CD4-positive, alpha-beta T cell treated with Interleukin-21 for 1 hour (primary cell): ENCODE measurements at regions not wholly inside any gene's neighbourhood (a gene's known extent, or its start where the extent isn't known, plus 50 kb on each side); places are given as distances from the start of the nearest gene placed in this dataset.
"Not testable (repeated sequence)": the region's sequence is repeated elsewhere in the genome, so short reads cannot be mapped to it uniquely, and the experiment has no call there.

Source experiments
- DNase-seq: peaks from one replicate; pipeline ENCODE4 v3.0.0-alpha.2; 2020

DNA sequence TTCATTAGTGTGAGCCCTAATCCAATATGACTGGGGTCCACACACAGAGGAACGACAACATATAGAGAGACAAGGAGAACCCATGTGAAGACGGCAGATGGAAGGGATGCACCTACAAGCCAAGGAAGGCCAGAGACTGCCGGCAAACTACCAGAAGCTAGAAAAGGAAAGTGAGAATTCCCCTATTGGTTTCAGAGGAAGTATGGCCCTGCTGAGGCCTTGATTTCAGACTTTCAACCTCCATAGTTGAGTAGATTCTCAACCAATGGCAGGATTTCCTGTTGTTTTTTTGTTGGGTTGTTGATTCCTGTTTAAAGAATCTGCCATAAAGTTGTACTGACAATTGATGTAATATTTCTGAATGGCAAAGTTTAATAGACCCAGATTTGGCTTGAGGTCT, 241.5 kb downstream of the SATB2 start:
- no peak for DNase-seq

DNA sequence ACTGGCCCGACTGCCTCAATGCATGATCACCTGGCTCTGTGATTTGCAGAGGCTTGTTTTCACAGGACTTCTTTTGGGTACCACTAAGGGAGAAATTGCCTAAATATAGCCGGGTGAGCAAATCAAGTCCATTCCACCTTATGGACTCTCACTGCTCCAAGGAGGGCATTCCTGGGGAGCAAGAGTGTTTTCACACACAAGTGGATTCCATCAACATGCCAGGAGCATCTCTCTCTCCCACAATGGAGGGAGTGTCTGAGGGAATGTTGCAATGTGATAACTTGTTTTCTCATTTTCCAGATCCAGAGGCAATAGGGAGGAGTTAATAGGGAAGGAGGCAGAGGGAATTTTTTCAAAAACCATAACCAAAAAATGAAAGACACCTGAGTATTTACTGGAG, 250.7 kb downstream of the SATB2 start:
- DNase-seq = no peak

DNA sequence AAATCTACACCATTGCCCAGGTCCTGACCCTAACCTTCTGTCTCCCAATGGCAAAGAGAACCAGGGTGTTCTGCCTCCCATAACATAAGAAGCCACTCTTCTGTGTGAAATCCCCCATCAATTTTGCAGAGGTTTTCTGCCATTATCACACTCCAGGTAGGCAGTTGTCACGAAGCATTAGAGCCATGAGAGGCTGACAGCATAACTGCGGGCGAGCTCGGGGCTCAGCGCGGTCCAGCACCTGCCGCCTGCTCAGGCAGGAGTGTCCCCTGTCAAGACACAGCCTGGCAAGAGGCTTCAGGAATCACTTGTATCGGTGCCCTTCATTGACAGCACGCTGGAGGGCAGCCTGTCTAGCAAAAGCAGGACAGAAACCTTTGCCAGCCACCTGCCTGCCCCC, 251.2 kb downstream of the SATB2 start:
- DNase-seq = no peak

DNA sequence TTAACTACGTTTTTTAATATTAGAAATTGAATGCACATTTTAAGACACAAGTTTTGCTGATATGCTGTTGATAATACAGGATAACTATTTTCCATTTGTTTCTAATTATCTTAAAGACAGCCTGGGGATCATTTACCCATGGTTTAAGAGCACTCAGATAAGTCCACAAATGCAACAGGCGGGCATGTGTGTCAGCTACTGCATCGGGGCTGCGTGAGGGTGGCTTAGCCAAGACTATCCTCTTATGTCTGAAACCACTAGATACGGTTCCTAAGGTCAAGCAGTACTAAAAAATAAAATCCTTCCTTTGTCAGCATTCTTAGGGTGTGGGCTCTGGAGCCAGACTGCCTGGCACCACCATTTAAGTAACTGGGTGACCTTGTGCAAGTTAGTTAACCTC, 254.8 kb downstream of the SATB2 start:
- no peak for DNase-seq

DNA sequence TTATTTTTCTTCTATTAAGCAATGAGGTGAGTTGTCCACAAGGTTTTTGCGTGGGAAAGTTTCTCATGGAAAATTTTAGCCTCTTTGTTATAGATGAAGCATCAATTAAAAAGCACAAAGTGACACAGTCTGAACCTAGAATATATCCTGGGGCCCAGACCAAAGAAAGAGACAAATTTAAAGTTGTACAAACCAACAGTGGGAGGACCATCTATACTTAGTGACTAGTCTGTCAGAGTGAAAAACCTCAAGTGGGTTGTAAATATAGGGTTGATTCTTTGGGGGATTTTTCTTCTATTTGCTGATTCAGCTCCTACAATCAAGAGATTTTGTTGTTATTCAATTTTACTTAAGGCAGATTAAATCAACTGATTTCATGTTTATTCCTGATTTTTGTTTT, 256.2 kb downstream of the SATB2 start:
- DNase-seq = no peak

DNA sequence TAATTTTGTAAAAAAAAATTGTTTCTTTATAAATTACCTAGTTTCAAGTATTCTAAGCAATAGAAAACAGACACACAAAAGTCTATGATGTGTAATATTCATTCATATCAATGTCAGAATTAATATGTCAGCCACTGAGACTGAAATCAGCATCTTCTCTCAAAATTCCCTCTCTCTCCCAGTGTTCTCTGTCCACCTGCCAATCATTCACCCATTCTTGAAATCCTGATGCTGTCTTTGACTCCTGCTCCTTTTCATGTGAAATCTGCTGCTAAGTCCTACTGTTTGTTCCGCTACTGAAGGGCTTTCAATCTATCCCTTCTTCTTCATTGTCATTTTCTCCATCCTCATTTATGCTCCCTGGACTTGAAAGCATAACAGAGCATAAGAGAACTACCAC, 257.9 kb downstream of the SATB2 start:
- DNase-seq = no peak

DNA sequence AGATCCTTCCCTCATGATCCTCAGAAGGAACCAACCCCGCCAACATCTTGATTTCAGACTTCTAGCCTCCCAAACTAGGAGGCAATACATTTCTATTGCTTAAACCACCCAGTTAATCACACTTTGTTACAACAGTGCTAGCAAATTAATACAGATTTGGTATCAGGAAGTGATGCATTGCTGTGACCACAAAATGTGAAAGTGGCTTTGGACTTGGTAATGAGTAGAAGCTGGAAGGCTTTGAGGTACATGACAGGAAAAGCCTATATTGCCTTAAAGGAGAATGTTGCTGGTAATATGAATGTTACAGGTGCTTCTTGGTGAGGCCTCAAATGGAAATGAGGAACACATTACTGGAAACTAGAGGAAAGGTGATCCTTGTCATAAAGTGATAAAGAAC, 260.3 kb downstream of the SATB2 start:
- DNase-seq = no peak

DNA sequence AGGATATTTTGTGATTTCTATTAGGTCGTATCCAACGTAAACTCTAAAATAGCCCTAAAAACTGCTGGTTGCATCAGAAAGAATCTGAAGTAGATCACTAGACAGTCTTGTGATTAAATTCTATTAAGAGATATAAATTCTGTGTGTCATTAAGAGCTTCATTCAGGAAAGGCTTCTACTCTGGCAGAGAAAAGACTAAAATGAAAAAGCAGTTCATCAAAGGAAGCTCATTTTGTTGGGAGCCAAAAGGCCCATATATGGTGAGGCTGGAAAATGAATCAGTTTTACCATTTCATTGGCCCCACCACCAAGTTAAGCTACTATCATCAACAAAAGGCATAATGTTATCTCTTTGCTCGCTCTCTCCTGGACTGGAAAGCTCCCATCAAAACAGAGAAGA, 261.1 kb downstream of the SATB2 start:
- DNase-seq = no peak

DNA sequence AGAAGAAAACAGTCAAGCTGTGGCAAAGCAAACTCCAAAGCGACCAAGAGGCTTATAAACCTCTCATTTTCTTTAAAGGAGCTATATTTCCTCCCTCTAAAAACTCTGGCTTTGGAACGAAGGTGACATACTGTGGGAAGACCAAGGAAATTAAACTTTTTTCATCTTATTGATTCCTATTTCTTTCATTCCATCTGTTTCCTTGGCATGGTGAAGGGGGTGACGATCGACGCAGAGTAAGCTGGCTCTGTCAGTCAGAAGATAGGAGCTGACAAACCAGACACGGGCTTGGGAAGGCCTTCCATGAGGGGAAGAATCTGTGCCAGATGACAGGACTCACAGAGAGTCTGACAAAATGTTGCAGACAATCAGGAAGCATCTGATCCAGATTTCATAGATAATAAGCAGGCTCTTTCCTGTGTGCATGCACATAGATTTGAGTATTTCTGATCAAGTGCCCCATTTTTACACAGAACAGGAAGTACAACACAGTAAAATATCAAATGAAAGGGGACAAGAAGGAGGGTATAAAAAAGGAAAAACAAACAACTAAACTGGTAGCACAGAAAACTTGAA, 261.7 kb downstream of the SATB2 start:
- no peak for DNase-seq

DNA sequence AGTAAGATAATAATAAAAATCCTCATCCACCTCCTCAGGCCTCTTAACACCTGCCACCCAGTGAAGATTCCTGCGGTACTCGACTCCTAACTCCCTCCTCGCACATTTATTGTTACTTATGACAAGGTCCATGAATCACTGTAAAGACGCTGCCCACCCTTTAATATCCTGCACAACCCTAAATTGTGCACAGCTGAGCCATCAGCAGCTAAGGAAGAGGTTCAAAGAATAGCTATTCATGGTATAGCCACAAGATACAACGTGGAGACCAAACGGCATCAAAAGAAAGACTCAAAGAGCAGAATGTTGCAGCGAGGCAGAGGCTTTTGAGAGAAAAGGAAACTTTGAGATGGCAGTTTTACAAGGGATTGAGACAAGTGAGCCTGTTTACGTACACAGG, 266.3 kb downstream of the SATB2 start:
- DNase-seq = no peak

DNA sequence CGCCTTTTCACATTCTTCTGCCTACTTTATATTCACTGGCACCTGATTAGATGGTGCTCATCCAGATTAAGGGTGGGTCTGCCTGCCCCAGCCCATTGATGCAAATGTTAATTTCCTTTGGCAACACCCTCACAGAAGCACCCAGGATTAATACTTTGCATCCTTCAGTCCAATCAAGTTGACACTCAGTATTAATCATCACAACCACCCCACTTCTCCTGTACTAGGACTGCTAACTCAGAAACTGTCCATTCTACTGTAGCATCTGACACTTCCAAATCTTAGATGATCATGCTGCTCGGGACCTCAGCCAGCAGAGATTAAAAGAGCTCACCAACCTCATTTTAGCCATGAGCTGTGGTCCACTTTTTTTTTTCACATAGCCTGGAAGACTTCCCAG, 268.5 kb downstream of the SATB2 start:
- no peak for DNase-seq

DNA sequence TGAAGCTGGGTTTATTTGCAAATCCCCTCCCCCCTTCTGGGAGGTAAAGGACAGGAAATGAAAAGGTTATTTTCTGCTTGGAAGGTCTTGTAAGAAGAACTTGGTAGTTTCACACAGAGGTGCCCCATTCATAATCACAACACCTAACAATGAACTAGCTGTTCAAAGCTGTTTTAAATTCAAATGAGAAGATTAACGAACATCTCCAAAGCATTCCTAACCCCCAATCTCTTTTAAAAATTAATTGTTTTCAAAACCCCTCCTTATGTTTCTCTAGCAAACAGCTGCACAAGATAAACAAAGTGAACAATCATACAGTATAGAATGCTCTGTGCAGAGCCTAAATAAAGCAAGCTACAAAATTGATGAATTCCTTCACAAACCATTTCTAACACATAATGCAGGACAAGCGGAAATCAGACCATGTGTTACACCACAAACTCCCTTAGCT, 271.4 kb downstream of the SATB2 start:
- no peak for DNase-seq

DNA sequence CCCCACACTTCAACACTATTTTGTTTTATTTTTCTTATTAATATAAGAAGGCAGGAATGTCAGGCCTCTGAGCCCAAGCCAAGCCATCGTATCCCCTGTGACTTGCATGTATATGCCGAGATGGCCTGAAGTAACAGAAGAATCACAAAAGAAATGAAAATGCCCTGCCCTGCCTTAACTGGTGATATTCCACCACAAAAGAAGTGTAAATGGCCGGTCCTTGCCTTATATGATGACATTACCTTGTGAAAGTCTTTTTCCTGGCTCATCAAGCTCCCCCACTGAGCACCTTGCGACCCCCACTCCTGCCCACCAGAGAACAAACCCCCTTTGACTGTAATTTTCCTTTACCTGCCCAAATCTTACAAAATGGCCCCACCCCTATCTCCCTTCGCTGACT, 272.6 kb downstream of the SATB2 start:
- not testable (repeated sequence) for DNase-seq

DNA sequence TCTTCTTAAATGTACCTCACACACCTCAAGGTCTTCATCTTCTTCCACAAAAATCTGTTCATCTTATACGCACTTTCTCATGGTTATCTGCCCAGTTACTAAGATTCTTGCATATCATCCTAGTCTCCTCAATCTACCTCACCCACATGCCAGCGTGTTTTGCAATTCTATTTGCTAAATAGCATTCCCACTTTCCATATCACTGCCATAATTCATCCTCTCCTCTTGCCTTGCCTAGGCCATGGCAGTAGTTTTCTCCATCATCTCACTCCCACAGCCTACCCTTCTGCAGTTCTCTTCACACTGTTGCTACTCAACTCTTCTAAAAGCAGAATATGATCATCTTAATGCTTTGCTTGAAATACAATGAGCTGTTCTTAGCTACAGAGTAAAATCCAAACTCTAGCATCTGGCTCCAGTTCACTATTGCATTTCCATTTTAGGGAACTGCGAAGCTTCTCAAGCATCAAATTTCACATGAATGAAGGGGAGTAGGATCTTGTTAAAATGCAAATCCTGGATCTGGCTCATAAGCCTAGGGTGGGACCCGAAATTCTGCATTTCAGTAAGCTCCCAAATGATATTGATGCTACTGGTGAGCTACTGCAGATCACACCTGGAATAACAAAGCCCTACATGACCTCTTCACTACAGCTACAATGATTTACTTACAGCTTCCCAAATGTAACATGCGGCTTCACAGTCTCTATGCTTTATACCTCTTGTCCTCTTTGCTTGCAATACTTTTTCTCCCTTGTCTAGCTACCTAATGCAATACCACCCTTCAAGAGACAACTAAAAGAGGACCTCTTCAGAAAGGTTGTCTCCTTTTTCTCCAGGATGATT, 293.9 kb downstream of the SATB2 start:
- DNase-seq = no peak

DNA sequence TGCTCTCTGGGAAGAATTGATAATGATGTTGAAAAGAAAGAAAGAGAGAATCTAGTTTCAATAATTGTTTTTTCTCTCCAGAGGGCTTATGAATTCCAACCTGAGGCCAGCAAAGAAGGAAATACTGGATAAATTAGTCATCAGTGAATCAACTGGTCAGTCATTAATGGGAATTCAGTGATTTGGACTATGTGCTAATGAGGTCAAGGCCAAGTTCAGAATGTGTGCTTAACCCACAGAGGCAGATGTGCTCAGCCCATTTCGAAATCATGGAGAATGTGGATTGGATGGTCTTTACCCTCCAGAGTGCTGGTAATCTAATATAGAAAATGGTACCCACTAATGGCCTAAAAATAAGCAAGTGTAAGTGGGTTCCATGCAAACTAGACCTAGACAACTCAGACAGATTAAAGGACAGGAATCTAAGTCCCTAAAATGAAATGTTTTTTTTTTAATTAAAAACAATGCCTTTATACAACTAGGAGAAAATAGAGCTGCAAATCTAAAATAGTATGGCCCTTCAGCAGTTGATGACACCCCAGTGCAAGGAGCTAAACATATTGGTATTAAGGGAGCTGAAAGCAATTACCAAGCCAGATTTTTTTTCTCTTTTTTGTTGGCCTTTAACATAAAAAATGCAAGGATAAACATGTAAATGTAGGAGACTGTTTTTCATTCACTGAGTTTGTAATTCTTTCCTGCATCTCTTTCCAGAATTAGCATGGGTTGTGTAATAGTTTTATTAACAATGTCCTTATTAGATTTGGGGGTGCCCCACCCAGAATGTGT, 296.9 kb downstream of the SATB2 start:
- no peak for DNase-seq

DNA sequence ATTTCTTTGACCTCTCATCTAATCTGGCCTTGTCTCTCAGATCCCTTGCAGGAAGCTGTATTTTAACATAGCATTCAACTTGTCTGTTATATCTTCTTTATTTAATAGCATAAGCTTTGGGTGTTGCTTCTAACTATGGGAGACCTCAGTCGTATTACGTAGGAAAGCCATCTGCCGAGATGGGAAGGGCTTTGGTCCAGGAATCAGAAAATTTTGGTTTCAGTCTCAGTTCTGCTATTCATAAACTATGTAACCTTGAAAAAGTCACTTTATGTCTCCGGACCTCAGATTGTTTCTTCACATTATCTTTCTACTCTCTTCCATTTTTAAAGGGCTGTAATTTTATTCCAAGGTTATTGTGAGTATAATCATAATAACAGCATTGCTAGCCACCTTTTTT, 297.7 kb downstream of the SATB2 start:
- DNase-seq = no peak

DNA sequence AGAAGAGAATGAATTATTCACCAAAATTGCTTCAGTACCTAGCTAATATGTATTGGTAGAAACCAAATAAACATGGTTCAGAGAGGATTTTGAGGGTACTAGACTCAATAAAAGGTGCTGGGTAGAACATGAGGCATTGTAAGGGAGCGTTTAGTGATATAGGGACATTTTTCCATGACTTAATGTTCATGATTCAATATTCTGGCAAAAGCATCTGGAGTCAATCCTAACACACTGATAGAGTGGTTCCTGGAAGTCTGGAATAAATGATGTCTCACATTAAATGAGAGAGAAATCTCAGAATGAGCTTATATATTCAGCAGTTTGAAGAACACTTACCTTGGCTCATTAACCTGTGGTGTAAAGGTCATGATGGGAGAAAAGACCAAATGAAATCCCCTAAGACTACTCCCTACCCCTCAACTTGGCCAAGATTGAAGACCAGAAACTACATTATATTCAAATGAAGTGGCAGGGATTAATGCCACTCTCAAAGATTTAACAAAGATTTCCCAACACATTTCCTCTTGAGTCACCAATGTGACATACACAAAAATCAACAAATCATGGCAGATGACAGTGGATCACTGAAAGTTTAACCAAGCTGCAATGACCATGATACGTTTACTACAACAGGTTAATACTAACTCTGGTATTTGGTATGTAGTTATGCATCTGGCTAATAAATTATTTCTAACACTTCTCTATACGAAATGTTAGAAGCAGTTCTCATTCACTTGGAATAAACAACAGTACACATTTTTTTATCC, 309.5 kb downstream of the SATB2 start:
- DNase-seq = no peak

DNA sequence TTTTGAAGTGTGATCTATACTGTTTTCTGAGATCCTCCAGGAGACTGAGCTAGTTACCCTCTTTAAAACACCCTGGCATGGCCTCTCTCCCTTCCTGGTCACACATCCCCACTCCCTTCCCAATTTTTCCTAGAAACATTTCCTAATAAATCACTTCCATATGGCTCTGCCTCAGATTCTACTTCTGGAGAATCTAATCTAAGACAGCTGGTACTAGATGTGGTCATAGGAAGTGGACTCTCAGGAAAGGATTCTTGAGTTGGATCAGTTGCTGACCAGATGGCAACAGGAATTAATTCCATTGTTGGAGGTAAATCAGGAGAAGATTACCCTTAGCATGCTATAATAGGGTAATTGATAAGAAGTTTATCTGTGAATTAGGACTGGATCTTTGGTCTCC, 310.5 kb downstream of the SATB2 start:
- DNase-seq = no peak

DNA sequence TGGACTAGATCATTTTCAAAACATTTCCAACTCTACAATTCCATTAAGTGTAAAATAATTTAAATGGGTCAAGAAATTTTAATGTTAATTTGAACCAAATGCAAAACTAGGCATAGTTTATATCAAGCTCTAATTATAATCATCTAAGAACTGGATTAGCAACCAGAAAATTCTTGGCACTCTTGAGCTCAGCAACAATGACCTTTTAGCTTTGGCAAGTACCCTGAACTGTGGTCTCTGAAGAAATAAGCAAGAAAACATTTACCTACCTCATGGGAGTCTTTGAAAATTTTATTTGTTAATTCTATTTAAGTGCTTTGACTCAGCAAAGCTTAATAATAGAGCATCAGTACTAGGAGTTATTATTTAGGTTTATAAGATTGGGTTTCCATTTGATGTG, 313.2 kb downstream of the SATB2 start:
- no peak for DNase-seq

DNA sequence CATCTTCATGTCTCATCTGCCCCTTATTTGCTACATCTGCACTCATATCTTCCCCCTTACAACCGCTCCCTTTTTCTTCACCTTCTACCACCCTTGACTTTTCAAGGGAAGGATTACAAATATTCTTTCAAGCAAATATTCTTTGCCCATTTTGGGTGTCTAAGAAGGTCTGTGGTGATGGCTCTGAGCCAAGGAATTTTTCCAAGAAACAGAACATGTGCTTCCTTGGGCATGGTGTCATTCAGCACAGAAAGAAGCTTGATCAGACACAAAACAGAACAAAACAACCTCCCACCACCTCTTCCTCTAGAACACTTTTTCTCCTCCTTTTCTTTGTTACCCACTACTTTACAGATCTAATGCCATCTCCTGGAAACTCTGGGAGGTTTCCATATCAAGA, 313.7 kb downstream of the SATB2 start:
- no peak for DNase-seq

DNA sequence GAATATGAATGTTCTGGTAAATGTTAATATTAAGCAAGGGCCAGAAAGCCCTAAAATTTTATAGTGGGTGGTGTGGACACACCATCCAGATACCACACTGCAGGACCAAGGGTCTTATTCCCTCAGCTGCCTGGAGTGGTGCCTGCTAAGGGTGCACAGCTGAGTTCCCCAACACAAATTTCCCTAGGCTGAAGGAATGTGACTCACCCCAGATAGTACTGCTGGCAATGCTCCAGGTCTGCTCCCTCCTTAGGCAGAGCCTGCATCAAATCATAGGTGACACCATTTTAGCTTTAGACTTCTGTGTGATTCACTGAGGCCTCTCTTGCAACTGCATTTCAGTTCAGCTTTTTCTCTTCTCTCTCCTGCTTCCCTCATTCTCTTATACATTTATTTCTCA, 321.1 kb downstream of the SATB2 start:
- no peak for DNase-seq

DNA sequence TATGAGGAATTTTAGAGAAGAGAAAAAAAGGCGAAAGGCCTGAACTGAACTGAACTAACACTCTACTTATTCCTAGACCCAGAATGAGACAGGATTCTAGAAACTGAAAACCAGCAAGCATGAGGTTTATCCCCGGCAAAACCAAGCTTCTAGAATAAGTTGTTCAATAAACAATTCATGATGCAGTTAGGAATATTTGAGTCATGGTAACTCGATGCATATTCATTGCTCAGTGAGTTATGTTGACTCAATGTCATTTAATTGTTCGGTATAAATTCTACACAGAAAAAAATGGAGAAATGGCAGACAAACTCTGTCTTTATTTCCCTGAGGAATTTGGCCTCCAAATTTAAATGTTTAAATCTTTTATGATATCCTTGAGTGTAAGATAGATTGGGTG, 321.5 kb downstream of the SATB2 start:
- DNase-seq = no peak

DNA sequence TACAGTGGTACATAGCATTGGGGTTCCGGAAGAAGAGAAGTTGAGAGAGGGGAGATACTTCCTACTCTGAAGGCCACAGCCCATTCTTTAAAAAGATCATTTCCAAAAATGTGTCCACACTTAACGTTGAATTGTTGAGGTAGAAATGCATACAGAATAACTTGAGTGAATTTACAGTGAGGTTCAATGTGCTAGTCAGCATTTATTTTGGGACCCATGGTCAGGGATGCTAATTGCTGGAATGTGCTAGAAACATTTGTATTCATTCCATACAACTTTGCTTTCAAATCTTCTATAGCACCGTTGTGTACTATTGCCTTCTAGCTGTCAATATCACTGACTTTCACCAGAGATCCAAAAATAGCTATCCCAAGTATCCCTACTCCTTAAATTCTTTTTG, 325.9 kb downstream of the SATB2 start:
- DNase-seq = no peak
